ENCODE measurements at regions not wholly inside any gene's neighbourhood (a gene's known extent, or its start where the extent isn't known, plus 50 kb on each side); places are given as distances from the start of the nearest gene placed in this dataset.

GRCh38 chr1:193681422-193681821 lies 495.0 kb upstream of the B3GALT2 start:
- H3K9me2 ChIP-seq (ENCODE audit: insufficient read depth), result no peaks in the 10 kb centered on the region
- H2AFZ ChIP-seq (ENCODE audit: low read depth, low read length, poor library complexity, severe bottlenecking), result no peak overlapping the region
- no peaks in the 10 kb centered on the region for H4K20me1 ChIP-seq (ENCODE audit: insufficient read depth)
- CTCF ChIA-PET, result no interaction called here
- no peak overlapping the region for H3K4me2 ChIP-seq (ENCODE audit: low read length)
- no peak overlapping the region for H3K9ac ChIP-seq (ENCODE audit: low read length)
- no peak for TF ChIP-seq CBX3 (IDR thresholded peaks at IDR 0.05; ENCODE audit: low read depth)
- TF ChIP-seq ZNF274 (IDR thresholded peaks at IDR 0.05; ENCODE audit: low read depth, low read length), result no peak
- no peak for TF ChIP-seq SP1 (IDR thresholded peaks at IDR 0.05; ENCODE audit: low read depth)
- TF ChIP-seq POLR2A (IDR thresholded peaks at IDR 0.05; ENCODE audit: borderline replicate concordance, extremely low read depth, insufficient read depth, insufficient read length), result no peak
- no peak for TF ChIP-seq FOSL1 (IDR thresholded peaks at IDR 0.05; ENCODE audit: low read depth)
- no peak for ATAC-seq
- no peaks in the 10 kb centered on the region for H3K4me1 ChIP-seq (ENCODE audit: control insufficient read depth in 1 of 2, insufficient read depth in 2 of 2, low read length in 2 of 2)
- POLR2A ChIA-PET, result no interaction called here
- no peaks in the 10 kb centered on the region for H3K27me3 ChIP-seq (ENCODE audit: insufficient read depth, low read length)
- no peak overlapping the region for H3K27ac ChIP-seq (ENCODE audit: low read depth, low read length)
- DNase-seq (ENCODE audit: low read depth, low spot score), result no peak
- no peaks in the 10 kb centered on the region for H3K36me3 ChIP-seq (ENCODE audit: control insufficient read depth in 1 of 2, insufficient read depth in 2 of 2, low read length in 2 of 2)
- no peaks in the 10 kb centered on the region for H3K79me2 ChIP-seq (ENCODE audit: insufficient read depth, low read length)
- no TSS peak for BruUV-seq (replicated peaks)
- H3K9me3 ChIP-seq (ENCODE audit: control insufficient read depth in 1 of 2, insufficient read depth in 1 of 2, low read depth in 1 of 2, low read length in 2 of 2), result no peaks in the 10 kb centered on the region
- H3K4me3 ChIP-seq (replicated peaks in 1 of 2; ENCODE audit: low read depth in 1 of 2, low read length in 2 of 2), result no peak overlapping the region
- intact Hi-C loops (cut with micrococcal nuclease), result no loop called here
- RAD21 ChIA-PET (ENCODE audit: low non-redundant PET in 1 of 2, low total read pairs in 2 of 2, uncharacterized antibody in 2 of 2, unreplicated experiment in 2 of 2), result no interaction called here

GRCh38 chr1:193680924-193681316 lies 494.5 kb upstream of the B3GALT2 start:
- RAD21 ChIA-PET (ENCODE audit: low non-redundant PET in 1 of 2, low total read pairs in 2 of 2, uncharacterized antibody in 2 of 2, unreplicated experiment in 2 of 2), result no interaction called here
- no TSS peak for BruUV-seq (replicated peaks)

More at GRCh38 chr1:193680924-193681316, 494.5 kb upstream of the B3GALT2 start:
- Histone ChIP-seq H3K9me3 (ENCODE audit: control insufficient read depth in 1 of 2, insufficient read depth in 1 of 2, low read depth in 1 of 2, low read length in 2 of 2) (no peaks in the 10 kb centered on the region), H3K27ac (ENCODE audit: low read depth, low read length) (no peak overlapping the region), H3K36me3 (ENCODE audit: control insufficient read depth in 1 of 2, insufficient read depth in 2 of 2, low read length in 2 of 2) (no peaks in the 10 kb centered on the region), H3K27me3 (ENCODE audit: insufficient read depth, low read length) (no peaks in the 10 kb centered on the region), H3K79me2 (ENCODE audit: insufficient read depth, low read length) (no peaks in the 10 kb centered on the region), H4K20me1 (ENCODE audit: insufficient read depth) (no peaks in the 10 kb centered on the region), H2AFZ (ENCODE audit: low read depth, low read length, poor library complexity, severe bottlenecking) (no peak overlapping the region), H3K4me3 (replicated peaks in 1 of 2; ENCODE audit: low read depth in 1 of 2, low read length in 2 of 2) (no peak overlapping the region), H3K9me2 (ENCODE audit: insufficient read depth) (no peaks in the 10 kb centered on the region), H3K4me2 (ENCODE audit: low read length) (no peak overlapping the region), H3K4me1 (ENCODE audit: control insufficient read depth in 1 of 2, insufficient read depth in 2 of 2, low read length in 2 of 2) (no peaks in the 10 kb centered on the region), H3K9ac (ENCODE audit: low read length) (no peak overlapping the region)
- ChIA-PET POLR2A (no interaction called here), CTCF (no interaction called here)
- intact Hi-C loops (cut with micrococcal nuclease), result no loop called here
- ATAC-seq, result no peak
- TF ChIP-seq POLR2AphosphoS5 (IDR thresholded peaks at IDR 0.05; ENCODE audit: low read depth, low read length), result no peak
- TF ChIP-seq ZFX (IDR thresholded peaks at IDR 0.05), result no peak
- no peak for TF ChIP-seq EGR1 (IDR thresholded peaks at IDR 0.05; ENCODE audit: low read depth)
- no peak for TF ChIP-seq ELF1 (IDR thresholded peaks at IDR 0.05; ENCODE audit: borderline replicate concordance, low read depth)
- TF ChIP-seq CEBPB (IDR thresholded peaks at IDR 0.05; ENCODE audit: low read depth), result no peak
- TF ChIP-seq REST (IDR thresholded peaks at IDR 0.05; ENCODE audit: low read depth), result no peak
- TF ChIP-seq YY1 (IDR thresholded peaks at IDR 0.05; ENCODE audit: extremely low read depth, insufficient replicate concordance, low read depth, low read length), result no peak
- no peak for TF ChIP-seq POLR2A (IDR thresholded peaks at IDR 0.05; ENCODE audit: borderline replicate concordance, extremely low read depth, insufficient read depth, insufficient read length)
- TF ChIP-seq EZH2phosphoT487 (IDR thresholded peaks at IDR 0.05; ENCODE audit: borderline replicate concordance), result no peak
- no peak for TF ChIP-seq CBX3 (IDR thresholded peaks at IDR 0.05; ENCODE audit: low read depth)
- no peak for TF ChIP-seq SIN3A (IDR thresholded peaks at IDR 0.05; ENCODE audit: low read depth)
- TF ChIP-seq ZBTB33 (IDR thresholded peaks at IDR 0.05; ENCODE audit: extremely low read depth, insufficient replicate concordance, low read length), result no peak
- no peak for TF ChIP-seq SP1 (IDR thresholded peaks at IDR 0.05; ENCODE audit: low read depth)
- TF ChIP-seq ATF3 (IDR thresholded peaks at IDR 0.05), result no peak
- no peak for TF ChIP-seq ZNF274 (IDR thresholded peaks at IDR 0.05; ENCODE audit: low read depth, low read length)
- DNase-seq (ENCODE audit: low read depth, low spot score), result no peak

All from HCT116 (cell line).